ACC112 (cell line): ENCODE measurements at regions not wholly inside any gene's neighbourhood (a gene's known extent, or its start where the extent isn't known, plus 50 kb on each side); places are given as distances from the start of the nearest gene placed in this dataset.

Source experiments
- H2AFZ ChIP-seq: fragments of 200-600 bp; sonication (generic); one replicate; pipeline ENCODE4 v1.6.0; 2017; ENCODE audit warnings: antibody characterized with exemption, low read length; ENCODE audit not compliant: unreplicated experiment
- H3K27ac ChIP-seq: fragments of 200-600 bp; sonication (generic); 2 replicates; pipeline ENCODE4 v1.5.1; 2014; ENCODE audit warnings: low read depth, mild to moderate bottlenecking, antibody characterized with exemption, low read length, moderate library complexity
- H3K27me3 ChIP-seq: fragments of 200-600 bp; sonication (generic); 2 replicates; pipeline ENCODE4 v1.6.1; 2014; ENCODE audit warnings: mild to moderate bottlenecking, antibody characterized with exemption, low read length, moderate library complexity, mixed read lengths; ENCODE audit not compliant: insufficient read depth
- H3K36me3 ChIP-seq: fragments of 200-600 bp; sonication (generic); 2 replicates; pipeline ENCODE4 v1.6.1; 2016; ENCODE audit warnings: mild to moderate bottlenecking, antibody characterized with exemption, low read length, moderate library complexity, mixed read lengths; ENCODE audit not compliant: insufficient read depth
- H3K4me1 ChIP-seq: fragments of 200-600 bp; sonication (generic); one replicate; pipeline ENCODE4 v1.6.1; 2016; ENCODE audit warnings: low read length, mixed read lengths; ENCODE audit not compliant: insufficient read depth, unreplicated experiment, control insufficient read depth
- H3K4me3 ChIP-seq: fragments of 200-600 bp; sonication (generic); 2 replicates; pipeline ENCODE4 v1.5.1; 2014; ENCODE audit warnings: mild to moderate bottlenecking, low read depth, low read length
- H3K79me2 ChIP-seq: fragments of 200-600 bp; sonication (generic); one replicate; pipeline ENCODE4 v1.6.0; 2016; ENCODE audit warnings: low read length; ENCODE audit not compliant: control insufficient read depth, unreplicated experiment, insufficient read depth

DNA sequence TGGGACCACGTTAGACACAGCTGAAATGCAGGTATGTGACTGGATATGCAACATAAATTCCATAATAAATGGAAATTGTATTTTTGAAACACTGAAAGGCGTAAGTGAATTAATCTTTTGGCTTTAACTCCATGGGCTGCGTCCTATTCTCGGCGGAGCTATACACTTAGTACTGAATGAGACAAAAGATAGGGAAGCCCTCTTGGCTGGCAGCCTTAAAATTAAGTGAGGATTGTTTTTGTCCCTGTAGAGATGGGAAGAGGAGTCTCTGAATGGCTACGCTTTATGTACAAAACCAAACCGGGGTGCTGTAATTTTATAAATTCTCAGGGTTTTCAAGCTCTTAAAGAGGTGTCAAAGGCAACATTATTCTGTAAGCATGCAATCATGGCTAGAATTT, 429.8 kb downstream of the QKI start:
- H3K27me3 ChIP-seq = no peaks in the 10 kb centered on the region
- no peaks in the 10 kb centered on the region for H3K79me2 ChIP-seq
- no peak overlapping the region for H2AFZ ChIP-seq
- H3K36me3 ChIP-seq = no peaks in the 10 kb centered on the region
- H3K4me1 ChIP-seq = no peaks in the 10 kb centered on the region
- H3K27ac ChIP-seq = no peak overlapping the region
- H3K4me3 ChIP-seq = no peak overlapping the region

GRCh38 chr6:163843218-163843617, 428.7 kb downstream of the QKI start:
- Histone ChIP-seq H2AFZ (no peak overlapping the region), H3K4me1 (no peaks in the 10 kb centered on the region), H3K4me3 (no peak overlapping the region), H3K79me2 (no peaks in the 10 kb centered on the region), H3K36me3 (no peaks in the 10 kb centered on the region), H3K27ac (no peak overlapping the region), H3K27me3 (no peaks in the 10 kb centered on the region)

GRCh38 chr6:163842467-163842866, 427.9 kb downstream of the QKI start:
- Histone ChIP-seq H3K27me3 (no peaks in the 10 kb centered on the region), H3K27ac (no peak overlapping the region), H3K36me3 (no peaks in the 10 kb centered on the region), H3K4me3 (no peak overlapping the region), H3K79me2 (no peaks in the 10 kb centered on the region), H2AFZ (no peak overlapping the region), H3K4me1 (no peaks in the 10 kb centered on the region)

- H3K4me3 ChIP-seq = no peak overlapping the region
- no peaks in the 10 kb centered on the region for H3K4me1 ChIP-seq
- H3K27ac ChIP-seq = no peak overlapping the region
- H3K79me2 ChIP-seq = no peaks in the 10 kb centered on the region
- H2AFZ ChIP-seq = no peak overlapping the region
- H3K36me3 ChIP-seq = no peaks in the 10 kb centered on the region
- H3K27me3 ChIP-seq = no peaks in the 10 kb centered on the region
Observed at GRCh38 chr6:163841733-163842132, 427.2 kb downstream of the QKI start.

DNA sequence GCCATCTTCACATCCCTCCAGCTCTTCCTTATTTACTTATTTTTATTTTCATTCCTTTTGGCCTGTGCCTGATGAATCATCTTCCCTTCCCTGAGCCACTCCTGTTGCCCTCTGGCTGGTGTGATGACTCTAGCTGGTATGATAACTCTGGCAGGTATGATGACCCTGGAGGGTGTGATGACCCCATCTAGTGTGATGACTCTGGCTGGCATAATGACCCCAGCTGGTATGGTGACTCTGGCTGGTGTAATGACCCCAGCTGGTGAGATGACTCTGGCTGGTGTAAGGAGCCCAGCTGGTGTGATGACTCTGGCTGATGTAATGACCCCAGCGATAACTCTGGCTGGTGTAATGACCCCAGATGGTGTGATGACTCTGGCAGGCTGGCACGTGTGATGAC, 426.8 kb downstream of the QKI start:
- H3K4me3 ChIP-seq = no peak overlapping the region
- no peaks in the 10 kb centered on the region for H3K4me1 ChIP-seq
- no peaks in the 10 kb centered on the region for H3K79me2 ChIP-seq
- no peaks in the 10 kb centered on the region for H3K36me3 ChIP-seq
- no peak overlapping the region for H2AFZ ChIP-seq
- no peaks in the 10 kb centered on the region for H3K27me3 ChIP-seq
- H3K27ac ChIP-seq = no peak overlapping the region

DNA sequence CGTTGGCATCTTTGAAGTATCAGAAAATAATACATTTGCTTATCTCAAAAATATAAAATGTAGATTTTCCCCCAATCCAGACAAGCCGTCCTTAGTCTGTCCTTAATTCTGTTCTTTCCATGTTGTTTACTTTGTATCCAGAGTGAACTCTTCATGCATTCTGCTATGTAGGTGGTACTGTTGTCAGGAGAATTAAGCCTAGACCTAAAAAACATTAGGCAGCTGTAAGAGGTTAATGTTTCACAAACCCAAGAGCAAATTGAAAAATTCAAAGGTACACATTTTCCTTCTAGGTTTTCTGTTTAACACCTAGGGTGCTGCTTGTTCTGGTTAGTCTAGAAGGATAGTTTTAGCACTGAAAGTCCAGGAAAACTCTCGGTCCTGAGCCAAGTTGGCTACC, 426.4 kb downstream of the QKI start:
- Histone ChIP-seq H3K36me3 (no peaks in the 10 kb centered on the region), H3K79me2 (no peaks in the 10 kb centered on the region), H3K27ac (no peak overlapping the region), H3K27me3 (no peaks in the 10 kb centered on the region), H3K4me3 (no peak overlapping the region), H3K4me1 (no peaks in the 10 kb centered on the region), H2AFZ (no peak overlapping the region)

GRCh38 chr6:163839296-163839695, 424.8 kb downstream of the QKI start:
- Histone ChIP-seq H3K79me2 (no peaks in the 10 kb centered on the region), H3K4me3 (no peak overlapping the region), H3K27me3 (no peaks in the 10 kb centered on the region), H3K36me3 (no peaks in the 10 kb centered on the region), H2AFZ (no peak overlapping the region), H3K27ac (no peak overlapping the region), H3K4me1 (no peaks in the 10 kb centered on the region)

DNA sequence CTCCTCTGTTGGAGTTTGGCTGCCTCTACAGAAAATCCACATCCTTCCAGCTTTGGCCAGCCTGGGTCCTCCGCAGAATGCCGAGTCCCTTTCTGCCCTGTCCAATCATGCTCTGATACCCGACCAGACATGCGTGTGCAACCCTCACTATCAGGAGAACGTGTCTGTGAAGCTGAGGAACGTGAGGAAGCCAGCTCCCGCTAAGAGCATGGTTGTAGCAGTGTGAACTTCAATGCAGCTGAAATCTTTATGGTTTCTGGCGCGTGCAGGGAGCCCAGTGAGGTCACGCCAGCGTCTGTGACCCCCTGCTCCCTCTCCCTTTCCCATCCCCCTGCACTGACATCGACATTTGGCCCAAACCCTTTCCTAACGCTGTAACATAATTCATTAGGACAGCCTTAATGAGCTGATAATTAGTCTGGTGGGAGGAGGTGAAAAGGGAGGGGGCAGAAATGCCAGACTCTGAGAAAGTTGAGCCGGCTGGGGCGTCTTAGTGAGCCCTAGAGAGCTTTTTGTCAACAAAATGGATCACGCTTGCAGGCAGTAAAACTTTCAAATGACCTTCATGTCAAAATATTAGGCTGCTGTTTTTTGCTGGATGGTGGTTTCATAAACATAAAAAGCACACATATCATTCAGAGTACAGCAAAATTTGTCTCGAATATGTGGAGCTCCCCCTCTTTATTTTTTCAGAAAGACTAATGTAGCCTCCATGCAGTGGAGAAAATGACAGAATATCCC, 423.3 kb downstream of the QKI start:
- Histone ChIP-seq H3K4me1 (no peaks in the 10 kb centered on the region), H3K27me3 (no peaks in the 10 kb centered on the region), H3K27ac (no peak overlapping the region), H3K36me3 (no peaks in the 10 kb centered on the region), H3K79me2 (no peaks in the 10 kb centered on the region), H3K4me3 (no peak overlapping the region), H2AFZ (no peak overlapping the region)

DNA sequence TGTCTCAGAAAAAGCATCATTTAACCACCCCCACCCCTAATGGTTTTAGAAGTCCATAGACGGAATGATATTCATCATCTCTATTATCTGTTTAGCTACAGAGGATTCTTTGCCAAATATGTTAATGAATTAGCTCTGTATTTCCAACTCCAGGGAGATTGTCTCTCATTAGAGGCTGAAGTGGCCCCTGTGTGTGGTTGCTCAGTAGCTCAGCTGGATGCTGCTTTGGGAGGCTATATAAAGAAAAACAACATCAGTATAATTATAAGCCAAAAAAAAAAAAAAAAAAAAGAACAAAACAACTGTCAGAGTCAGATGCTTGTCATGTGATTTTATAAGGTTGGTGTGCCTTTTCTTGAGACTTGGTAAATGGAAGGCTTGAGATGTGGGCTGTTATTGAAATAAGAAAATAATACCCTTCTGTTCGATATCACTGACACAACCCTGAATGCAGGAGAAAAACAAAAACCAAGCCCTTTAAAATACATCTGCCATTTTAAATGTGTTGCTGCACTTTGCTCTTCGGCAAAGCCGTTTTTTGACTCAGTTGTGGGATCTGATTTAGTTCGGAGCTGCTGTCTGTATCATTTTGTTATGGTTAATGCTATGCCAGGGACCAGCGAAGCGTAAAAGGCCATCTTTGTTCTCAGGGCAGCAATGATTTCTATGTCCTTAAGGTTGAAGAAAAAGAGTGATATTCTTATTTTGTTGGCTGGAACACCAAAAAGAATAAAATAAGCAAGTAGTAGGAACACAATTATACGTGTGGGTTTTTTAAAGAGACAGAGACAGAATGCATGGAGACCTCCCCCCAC, 422.6 kb downstream of the QKI start:
- Histone ChIP-seq H3K27me3 (no peaks in the 10 kb centered on the region), H3K27ac (no peak overlapping the region), H3K4me1 (no peaks in the 10 kb centered on the region), H3K79me2 (no peaks in the 10 kb centered on the region), H3K4me3 (no peak overlapping the region), H3K36me3 (no peaks in the 10 kb centered on the region), H2AFZ (no peak overlapping the region)

DNA sequence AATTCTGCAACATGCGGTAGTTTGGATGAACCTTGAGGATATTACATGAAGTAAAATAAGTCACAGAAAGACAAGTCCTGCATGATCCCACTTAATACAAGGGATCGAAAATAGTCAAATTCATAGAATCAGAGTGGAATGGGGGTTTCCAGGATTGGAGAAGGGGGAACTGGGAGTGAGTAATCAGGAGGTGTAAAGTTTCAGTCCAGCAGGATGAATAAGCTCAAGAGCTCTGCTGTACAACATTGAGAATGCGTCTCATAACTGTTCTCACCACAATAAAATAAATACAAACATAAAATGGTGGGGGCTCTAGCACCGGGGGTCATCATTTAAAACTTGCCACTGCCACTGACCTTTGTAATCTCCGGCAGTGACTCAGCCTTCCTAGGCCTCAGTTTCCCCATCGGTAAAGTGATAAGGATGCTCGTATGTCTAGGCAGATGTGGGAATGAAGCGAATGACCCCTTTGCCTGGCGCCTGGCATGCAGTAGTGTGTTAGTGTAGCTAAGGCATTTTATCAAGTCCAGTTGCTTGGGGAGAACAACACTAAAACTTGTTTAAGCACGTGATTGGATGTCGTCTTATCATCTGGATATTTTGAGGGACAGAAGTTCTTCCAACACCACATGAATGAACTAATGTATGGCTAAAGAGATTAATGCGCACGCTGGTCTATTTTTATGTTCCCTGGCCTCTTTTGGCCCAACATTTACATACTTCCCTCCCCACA, 421.1 kb downstream of the QKI start:
- Histone ChIP-seq H2AFZ (no peak overlapping the region), H3K4me3 (no peak overlapping the region), H3K27me3 (no peaks in the 10 kb centered on the region), H3K27ac (no peak overlapping the region), H3K36me3 (no peaks in the 10 kb centered on the region), H3K79me2 (no peaks in the 10 kb centered on the region), H3K4me1 (no peaks in the 10 kb centered on the region)
